Adipocyte (in vitro differentiated cells): ENCODE measurements at regions not wholly inside any gene's neighbourhood (a gene's known extent, or its start where the extent isn't known, plus 50 kb on each side); places are given as distances from the start of the nearest gene placed in this dataset.

Source experiments
- DNase-seq: peaks from one replicate; pipeline ENCODE4 v3.0.0-alpha.2; 2015; ENCODE audit warnings: low read depth
- H3K27me3 ChIP-seq: replicated peaks from 2 replicates; pipeline ENCODE4 v1.7.0; 2013; ENCODE audit warnings: mild to moderate bottlenecking, low read length, moderate library complexity; ENCODE audit not compliant: control insufficient read depth, insufficient read depth
- H3K36me3 ChIP-seq: 2 replicates; pipeline ENCODE4 v1.7.0; 2013; ENCODE audit warnings: low read length, mild to moderate bottlenecking, moderate library complexity; ENCODE audit not compliant: control insufficient read depth, insufficient read depth, severe bottlenecking
- H3K4me1 ChIP-seq: 2 replicates; pipeline ENCODE4 v1.7.0; 2013; ENCODE audit warnings: mild to moderate bottlenecking, low read length, moderate library complexity; ENCODE audit not compliant: control insufficient read depth, insufficient read depth
- H3K4me3 ChIP-seq: 2 replicates; pipeline ENCODE4 v1.7.0; 2013; ENCODE audit warnings: mild to moderate bottlenecking, low read length, moderate library complexity
- H3K9ac ChIP-seq: 2 replicates; pipeline ENCODE4 v1.7.0; 2013; ENCODE audit warnings: mild to moderate bottlenecking, low read length, moderate library complexity
- H3K9me3 ChIP-seq: 2 replicates; pipeline ENCODE4 v1.7.0; 2013; ENCODE audit warnings: mild to moderate bottlenecking, low read length, moderate library complexity; ENCODE audit not compliant: control insufficient read depth

- Histone ChIP-seq H3K4me1 (peaks cover 27% of the 10 kb centered on the region), H3K9ac (no peak overlapping the region), H3K4me3 (no peak overlapping the region), H3K36me3 (no peaks in the 10 kb centered on the region), H3K9me3 (no peaks in the 10 kb centered on the region), H3K27me3 (peaks cover 9% of the 10 kb centered on the region)
- DNase-seq = no peak
These were observed 182.6 kb downstream of the TRPC6 start for GRCh38 chr11:101401245-101401644.

GRCh38 chr11:101397979-101398378, 185.8 kb downstream of the TRPC6 start:
- no peak overlapping the region for H3K4me3 ChIP-seq
- peaks cover 3% of the 10 kb centered on the region for H3K9me3 ChIP-seq
- H3K4me1 ChIP-seq = peaks cover 27% of the 10 kb centered on the region
- H3K9ac ChIP-seq = no peak overlapping the region
- peaks cover 4% of the 10 kb centered on the region for H3K27me3 ChIP-seq
- no peak for DNase-seq
- H3K36me3 ChIP-seq = no peaks in the 10 kb centered on the region

- H3K9me3 ChIP-seq = no peaks in the 10 kb centered on the region
- no peaks in the 10 kb centered on the region for H3K36me3 ChIP-seq
- H3K4me1 ChIP-seq = no peaks in the 10 kb centered on the region
- H3K27me3 ChIP-seq = no peaks in the 10 kb centered on the region
- H3K4me3 ChIP-seq = no peak overlapping the region
- H3K9ac ChIP-seq = no peak overlapping the region
- peak; percentile 51 for DNase-seq
These were observed 193.3 kb downstream of the TRPC6 start for GRCh38 chr11:101390539-101390938.

GRCh38 chr11:101369835-101370234, 214.0 kb downstream of the TRPC6 start:
- Histone ChIP-seq H3K4me1 (no peaks in the 10 kb centered on the region), H3K27me3 (no peaks in the 10 kb centered on the region), H3K9me3 (no peaks in the 10 kb centered on the region), H3K4me3 (no peak overlapping the region), H3K9ac (no peak overlapping the region), H3K36me3 (no peaks in the 10 kb centered on the region)
- no peak for DNase-seq

GRCh38 chr11:101363706-101364275, 220.0 kb downstream of the TRPC6 start:
- Histone ChIP-seq H3K4me3 (no peak overlapping the region), H3K27me3 (no peaks in the 10 kb centered on the region), H3K36me3 (no peaks in the 10 kb centered on the region), H3K9ac (no peak overlapping the region), H3K4me1 (no peaks in the 10 kb centered on the region), H3K9me3 (no peaks in the 10 kb centered on the region)
- DNase-seq = no peak

- Histone ChIP-seq H3K9me3 (no peaks in the 10 kb centered on the region), H3K4me1 (no peaks in the 10 kb centered on the region), H3K36me3 (no peaks in the 10 kb centered on the region), H3K4me3 (no peak overlapping the region), H3K27me3 (no peaks in the 10 kb centered on the region), H3K9ac (no peak overlapping the region)
- DNase-seq = no peak
These were observed 221.2 kb downstream of the TRPC6 start for GRCh38 chr11:101362643-101363042.

GRCh38 chr11:101357771-101358170, 226.0 kb downstream of the TRPC6 start:
- Histone ChIP-seq H3K4me1 (no peaks in the 10 kb centered on the region), H3K36me3 (no peaks in the 10 kb centered on the region), H3K9me3 (no peaks in the 10 kb centered on the region), H3K4me3 (no peak overlapping the region), H3K27me3 (no peaks in the 10 kb centered on the region), H3K9ac (no peak overlapping the region)
- no peak for DNase-seq

- no peak for DNase-seq
- Histone ChIP-seq H3K36me3 (no peaks in the 10 kb centered on the region), H3K9me3 (no peaks in the 10 kb centered on the region), H3K27me3 (no peaks in the 10 kb centered on the region), H3K4me1 (no peaks in the 10 kb centered on the region), H3K9ac (no peak overlapping the region), H3K4me3 (no peak overlapping the region)
These were observed 225.2 kb upstream of the PGR start for GRCh38 chr11:101354801-101355200.

GRCh38 chr11:101348786-101349185, 219.2 kb upstream of the PGR start:
- H3K4me3 ChIP-seq = no peak overlapping the region
- no peaks in the 10 kb centered on the region for H3K4me1 ChIP-seq
- H3K27me3 ChIP-seq = no peaks in the 10 kb centered on the region
- no peaks in the 10 kb centered on the region for H3K36me3 ChIP-seq
- no peaks in the 10 kb centered on the region for H3K9me3 ChIP-seq
- no peak for DNase-seq
- no peak overlapping the region for H3K9ac ChIP-seq

GRCh38 chr11:101346591-101346990, 217.0 kb upstream of the PGR start:
- Histone ChIP-seq H3K9me3 (no peaks in the 10 kb centered on the region), H3K27me3 (no peaks in the 10 kb centered on the region)
- DNase-seq = peak; percentile 54

GRCh38 chr11:101345891-101346290, 216.3 kb upstream of the PGR start:
- no peaks in the 10 kb centered on the region for H3K36me3 ChIP-seq
- DNase-seq = no peak
- no peak overlapping the region for H3K4me3 ChIP-seq
- H3K9me3 ChIP-seq = no peaks in the 10 kb centered on the region
- H3K9ac ChIP-seq = no peak overlapping the region
- H3K27me3 ChIP-seq = no peaks in the 10 kb centered on the region
- H3K4me1 ChIP-seq = no peaks in the 10 kb centered on the region

More at GRCh38 chr11:101346591-101346990, 217.0 kb upstream of the PGR start:
- Histone ChIP-seq H3K9ac (no peak overlapping the region), H3K4me1 (no peaks in the 10 kb centered on the region), H3K4me3 (no peak overlapping the region), H3K36me3 (no peaks in the 10 kb centered on the region)

GRCh38 chr11:101342307-101342706, 212.7 kb upstream of the PGR start:
- no peak for DNase-seq
- H3K9ac ChIP-seq = no peak overlapping the region
- H3K4me3 ChIP-seq = no peak overlapping the region
- H3K4me1 ChIP-seq = no peaks in the 10 kb centered on the region
- no peaks in the 10 kb centered on the region for H3K36me3 ChIP-seq
- H3K27me3 ChIP-seq = no peaks in the 10 kb centered on the region
- H3K9me3 ChIP-seq = no peaks in the 10 kb centered on the region
